Omental fat pad (tissue), 3 donors: ENCODE measurements at regions not wholly inside any gene's neighbourhood (a gene's known extent, or its start where the extent isn't known, plus 50 kb on each side); places are given as distances from the start of the nearest gene placed in this dataset.

Experiments used
- ATAC-seq: fragments of 150-250 bp; one replicate; pipeline ENCODE4 v1.9.1; 2016; ENCODE audit warnings: mild to moderate bottlenecking, moderate library complexity; ENCODE audit not compliant: low FRiP score
- DNase-seq: peaks from one replicate; pipeline ENCODE4 v3.0.0-alpha.2; 2019; ENCODE audit warnings: low spot score
- CTCF ChIP-seq, 3 donors: fragments of 450-650 bp; IDR thresholded peaks; one replicate each; pipeline ENCODE4 v1.5.1; 2016 to 2017; ENCODE audit warnings: antibody characterized with exemption in 3 of 3, mild to moderate bottlenecking in 3 of 3, moderate library complexity in 2 of 3

- TF ChIP-seq CTCF (IDR thresholded peaks at IDR 0.05) = no peak
- DNase-seq = no peak
- peak; percentile 70 for ATAC-seq
Observed at GRCh38 chr20:23187751-23188150, 101.6 kb upstream of the CD93 start.

GRCh38 chr20:23186808-23187207 is 100.7 kb upstream of the CD93 start:
- TF ChIP-seq CTCF (IDR thresholded peaks at IDR 0.05) = no peak
- DNase-seq = no peak
- no peak for ATAC-seq

- ATAC-seq = no peak
- no peak for TF ChIP-seq CTCF (IDR thresholded peaks at IDR 0.05)
- DNase-seq = no peak
Observed at GRCh38 chr20:23180451-23180921, 94.4 kb upstream of the CD93 start.

GRCh38 chr20:23179766-23180403 is 93.8 kb upstream of the CD93 start:
- DNase-seq (no peak), ATAC-seq (no peak)
- no peak for TF ChIP-seq CTCF (IDR thresholded peaks at IDR 0.05)

GRCh38 chr20:23178806-23179205 is 92.7 kb upstream of the CD93 start:
- TF ChIP-seq CTCF (IDR thresholded peaks at IDR 0.05) = no peak
- ATAC-seq (no peak), DNase-seq (no peak)

- ATAC-seq (no peak), DNase-seq (no peak)
- TF ChIP-seq CTCF (IDR thresholded peaks at IDR 0.05) = no peak
Observed at GRCh38 chr20:23174821-23175220, 88.7 kb upstream of the CD93 start.

GRCh38 chr20:23167431-23167830 is 81.3 kb upstream of the CD93 start:
- TF ChIP-seq CTCF (IDR thresholded peaks at IDR 0.05) = no peak
- no peak for ATAC-seq
- no peak for DNase-seq
